Thyroid gland (tissue), 4 donors: ENCODE measurements at regions not wholly inside any gene's neighbourhood (a gene's known extent, or its start where the extent isn't known, plus 50 kb on each side); places are given as distances from the start of the nearest gene placed in this dataset.

ENCODE experiments used
- CTCF ChIP-seq, 6 experiments: fragments of 200-600 bp in 3 of 6; fragments of 450-650 bp in 3 of 6; sonication (generic) in 3 of 6; IDR thresholded peaks; one replicate each; pipeline ENCODE4 v1.5.1; 2016 to 2019; ENCODE audit warnings: antibody characterized with exemption in 6 of 6, mild to moderate bottlenecking in 2 of 6, inconsistent platforms in 1 of 6, moderate library complexity in 1 of 6
- POLR2A ChIP-seq, 2 donors: fragments of 450-650 bp; IDR thresholded peaks; one replicate each; pipeline ENCODE4 v1.6.1; 2017; ENCODE audit warnings: antibody characterized with exemption in 2 of 2, mild to moderate bottlenecking in 2 of 2, moderate library complexity in 1 of 2

GRCh38 chr10:128553755-128554154, 427.5 kb upstream of the MKI67 start:
- no peak for TF ChIP-seq CTCF (IDR thresholded peaks at IDR 0.05)
- no peak for TF ChIP-seq POLR2A (IDR thresholded peaks at IDR 0.05)
